ENCODE measurements at regions not wholly inside any gene's neighbourhood (a gene's known extent, or its start where the extent isn't known, plus 50 kb on each side); places are given as distances from the start of the nearest gene placed in this dataset.

DNA sequence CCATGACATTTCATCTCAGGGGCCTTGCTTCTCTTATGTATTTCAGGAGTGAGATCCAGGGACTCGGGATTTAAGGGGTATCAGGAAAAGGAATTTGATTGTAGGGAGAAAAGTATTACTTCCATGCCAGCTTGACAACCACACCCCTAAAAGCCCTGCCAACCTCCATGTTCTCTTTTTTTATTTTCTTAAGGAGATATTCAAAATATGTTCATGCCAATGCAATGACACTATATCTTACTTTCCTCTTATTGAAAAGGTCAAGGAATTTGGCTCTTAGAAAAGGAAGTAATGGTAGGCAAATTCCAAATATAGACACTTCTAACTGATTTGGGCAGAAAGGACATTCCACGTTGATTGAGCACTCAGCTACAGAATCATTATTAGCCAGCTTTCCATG is 407.5 kb upstream of the NECTIN3 start:
- H3K4me3 ChIP-seq (ENCODE audit: low read depth, low read length), result no peak overlapping the region
- no peak for DNase-seq (ENCODE audit: low read depth)
- TF ChIP-seq, protein P1, sequence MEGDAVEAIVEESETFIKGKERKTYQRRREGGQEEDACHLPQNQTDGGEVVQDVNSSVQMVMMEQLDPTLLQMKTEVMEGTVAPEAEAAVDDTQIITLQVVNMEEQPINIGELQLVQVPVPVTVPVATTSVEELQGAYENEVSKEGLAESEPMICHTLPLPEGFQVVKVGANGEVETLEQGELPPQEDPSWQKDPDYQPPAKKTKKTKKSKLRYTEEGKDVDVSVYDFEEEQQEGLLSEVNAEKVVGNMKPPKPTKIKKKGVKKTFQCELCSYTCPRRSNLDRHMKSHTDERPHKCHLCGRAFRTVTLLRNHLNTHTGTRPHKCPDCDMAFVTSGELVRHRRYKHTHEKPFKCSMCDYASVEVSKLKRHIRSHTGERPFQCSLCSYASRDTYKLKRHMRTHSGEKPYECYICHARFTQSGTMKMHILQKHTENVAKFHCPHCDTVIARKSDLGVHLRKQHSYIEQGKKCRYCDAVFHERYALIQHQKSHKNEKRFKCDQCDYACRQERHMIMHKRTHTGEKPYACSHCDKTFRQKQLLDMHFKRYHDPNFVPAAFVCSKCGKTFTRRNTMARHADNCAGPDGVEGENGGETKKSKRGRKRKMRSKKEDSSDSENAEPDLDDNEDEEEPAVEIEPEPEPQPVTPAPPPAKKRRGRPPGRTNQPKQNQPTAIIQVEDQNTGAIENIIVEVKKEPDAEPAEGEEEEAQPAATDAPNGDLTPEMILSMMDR (IDR thresholded peaks at IDR 0.05; ENCODE audit: insufficient read depth, low read depth, low read length, missing control alignments), result no peak

DNA sequence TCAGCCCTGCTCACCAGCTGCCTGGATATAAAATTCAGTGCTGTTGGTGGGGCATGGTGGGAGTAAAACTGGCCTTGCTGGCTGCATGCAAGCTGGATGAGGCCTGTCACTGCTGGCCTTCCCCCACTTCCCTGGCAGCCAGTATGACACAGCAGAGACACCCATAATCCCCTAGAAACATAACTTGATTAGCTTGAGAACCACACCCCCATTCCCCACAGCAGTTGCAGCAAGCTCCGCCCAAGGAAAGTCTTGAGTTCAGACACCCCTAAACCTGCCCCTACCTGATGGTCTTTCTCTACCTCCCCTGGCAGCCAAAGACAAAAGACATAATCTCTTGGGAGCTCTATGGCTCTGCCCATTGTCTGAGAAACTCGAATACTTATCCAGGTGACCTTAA is 405.1 kb upstream of the NECTIN3 start:
- TF ChIP-seq, protein P1 (IDR thresholded peaks at IDR 0.05; ENCODE audit: insufficient read depth, low read depth, low read length, missing control alignments), result no peak
- DNase-seq (ENCODE audit: low read depth), result no peak
- H3K4me3 ChIP-seq (ENCODE audit: low read depth, low read length), result no peak overlapping the region

DNA sequence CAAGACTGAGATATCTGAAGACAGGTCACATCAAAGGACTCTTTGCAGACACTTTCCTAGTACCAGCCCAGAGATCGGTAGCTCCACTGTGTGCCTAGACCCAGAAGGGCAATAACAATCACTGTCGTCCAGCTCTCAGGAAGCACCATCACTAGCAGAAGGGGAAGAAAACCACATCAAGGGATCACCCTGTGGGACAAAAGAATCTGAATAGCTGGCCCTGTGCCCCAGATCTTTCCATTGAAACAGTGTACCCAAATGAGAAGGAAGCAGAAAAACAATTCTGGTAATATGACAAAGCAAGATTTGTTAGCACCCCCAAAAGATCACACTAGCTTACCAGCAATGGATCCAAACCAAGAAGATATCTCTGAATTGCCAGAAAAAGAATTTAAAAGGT is 404.4 kb upstream of the NECTIN3 start:
- TF ChIP-seq, protein P1 (IDR thresholded peaks at IDR 0.05; ENCODE audit: insufficient read depth, low read depth, low read length, missing control alignments), result no peak
- no peak for DNase-seq (ENCODE audit: low read depth)
- no peak overlapping the region for H3K4me3 ChIP-seq (ENCODE audit: low read depth, low read length)

DNA sequence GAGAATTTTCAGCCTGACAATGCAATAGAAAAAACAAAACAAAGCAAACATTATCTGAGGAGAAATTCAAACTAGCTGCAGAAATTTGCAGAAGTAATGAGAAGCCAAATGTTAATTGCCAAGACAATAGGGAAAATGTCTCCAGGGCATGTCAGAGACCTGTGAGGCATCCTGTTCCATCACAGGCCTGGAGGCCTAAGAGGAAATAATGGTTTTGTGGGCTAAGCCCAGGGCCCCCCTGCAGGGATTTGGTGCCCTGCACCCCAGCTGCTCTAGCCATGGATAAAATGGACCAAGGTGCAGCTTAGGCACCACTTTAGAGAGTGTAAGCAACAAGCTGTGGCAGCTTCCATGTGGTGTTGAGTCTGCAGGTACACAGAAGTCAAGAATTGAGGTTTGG is 401.2 kb upstream of the NECTIN3 start:
- TF ChIP-seq, protein P1 (IDR thresholded peaks at IDR 0.05; ENCODE audit: insufficient read depth, low read depth, low read length, missing control alignments), result no peak
- DNase-seq (ENCODE audit: low read depth), result no peak

GRCh38 chr3:110677506-110677905 is 394.1 kb upstream of the NECTIN3 start:
- no peak for DNase-seq (ENCODE audit: low read depth)
- TF ChIP-seq, protein P1 (IDR thresholded peaks at IDR 0.05; ENCODE audit: insufficient read depth, low read depth, low read length, missing control alignments), result no peak
- H3K4me3 ChIP-seq (ENCODE audit: low read depth, low read length), result no peak overlapping the region

More for the DNA sequence above, 401.2 kb upstream of the NECTIN3 start:
- H3K4me3 ChIP-seq (ENCODE audit: low read depth, low read length), result no peak overlapping the region

DNA sequence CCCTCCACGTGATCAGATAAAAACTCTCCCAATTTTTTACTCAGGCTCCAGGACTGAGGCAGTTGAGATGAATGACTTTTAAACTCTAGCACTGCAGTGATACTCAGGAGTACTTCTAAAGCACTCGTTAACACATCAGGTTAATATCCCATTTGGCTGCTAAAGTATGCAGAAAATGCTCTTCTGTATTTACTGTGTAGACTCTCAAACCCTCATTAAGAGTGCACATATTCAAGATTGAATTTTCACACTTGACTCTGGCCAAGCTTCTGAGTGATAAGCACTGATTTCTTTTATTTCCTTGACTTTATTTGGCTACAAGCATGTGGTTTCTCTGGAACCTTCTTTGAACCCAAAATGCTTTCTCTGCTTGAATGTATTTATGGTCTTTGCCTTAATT is 392.3 kb upstream of the NECTIN3 start:
- no peak for DNase-seq (ENCODE audit: low read depth)
- TF ChIP-seq, protein P1 (IDR thresholded peaks at IDR 0.05; ENCODE audit: insufficient read depth, low read depth, low read length, missing control alignments), result no peak
- H3K4me3 ChIP-seq (ENCODE audit: low read depth, low read length), result no peak overlapping the region

- DNase-seq (ENCODE audit: low read depth), result no peak
- no peak overlapping the region for H3K4me3 ChIP-seq (ENCODE audit: low read depth, low read length)
- TF ChIP-seq, protein P1 (IDR thresholded peaks at IDR 0.05; ENCODE audit: insufficient read depth, low read depth, low read length, missing control alignments), result no peak
These were observed 391.2 kb upstream of the NECTIN3 start for GRCh38 chr3:110680450-110680849.
